ENCODE measurements at regions not wholly inside any gene's neighbourhood (a gene's known extent, or its start where the extent isn't known, plus 50 kb on each side); places are given as distances from the start of the nearest gene placed in this dataset.

DNA sequence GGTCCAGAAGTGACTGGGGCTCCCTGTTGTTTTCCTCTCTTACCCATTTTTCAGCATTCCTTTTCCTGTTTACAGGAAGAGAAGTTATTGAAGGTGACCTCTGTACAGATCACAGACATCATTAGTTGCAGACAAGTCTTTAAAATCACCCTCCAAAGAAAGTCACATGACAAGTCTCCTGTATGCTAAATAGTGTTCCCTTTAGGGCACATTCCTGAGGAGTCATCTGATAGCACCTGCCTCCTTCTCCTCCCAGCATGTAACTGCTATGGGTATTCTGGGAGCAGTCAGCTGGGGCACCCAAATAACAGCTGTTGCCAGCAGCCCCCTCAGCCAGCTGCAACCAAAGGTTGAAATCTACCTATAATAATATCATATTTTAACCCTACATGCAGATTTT lies 200.6 kb downstream of the PTGER3 start:
- DNase-seq (ENCODE audit: low spot score) (no peak), ATAC-seq (no peak)
- intact Hi-C loops (cut with DNase I) = no loop called here

DNA sequence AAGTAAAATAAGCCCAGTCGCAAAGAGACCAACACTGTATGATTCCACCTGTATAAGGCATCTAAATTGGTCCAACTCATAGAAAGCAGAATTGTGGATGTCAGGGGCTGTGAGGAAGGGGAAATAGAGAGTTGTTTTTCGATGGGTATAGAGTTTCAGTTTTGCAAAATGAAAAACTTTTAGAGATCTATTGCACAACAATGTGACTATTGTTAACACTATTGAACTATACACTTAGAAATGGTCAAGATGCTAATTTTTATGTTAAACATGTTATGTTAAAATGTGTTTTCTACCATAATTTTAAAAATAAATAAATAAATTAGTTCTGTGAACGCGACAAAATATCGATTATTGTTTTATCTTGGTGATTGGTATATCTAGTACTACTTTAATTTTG lies 192.4 kb downstream of the PTGER3 start:
- DNase-seq (ENCODE audit: low spot score) = no peak
- no peak for ATAC-seq
- intact Hi-C loops (cut with DNase I) = no loop called here

DNA sequence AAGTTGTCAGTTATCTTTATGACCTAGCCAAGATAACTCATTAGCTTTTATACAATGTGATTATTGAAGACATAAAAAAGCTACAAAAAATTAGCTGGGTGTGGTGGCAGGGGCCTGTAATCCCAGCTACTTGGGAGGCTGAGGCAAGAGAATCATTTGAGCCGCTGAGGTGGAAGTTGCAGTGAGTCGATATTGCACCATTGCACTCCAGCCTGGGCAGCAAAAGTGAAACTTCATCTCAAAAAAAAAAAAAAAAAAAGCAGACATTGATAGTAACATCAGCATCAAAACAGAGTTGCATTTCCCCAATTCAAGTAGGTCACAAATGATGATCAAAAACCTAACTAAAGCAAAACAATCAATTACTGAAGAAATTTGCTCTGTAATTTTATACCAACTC lies 191.4 kb downstream of the PTGER3 start:
- DNase-seq (ENCODE audit: low spot score) = no peak
- no peak for ATAC-seq
- intact Hi-C loops (cut with DNase I) = no loop called here

DNA sequence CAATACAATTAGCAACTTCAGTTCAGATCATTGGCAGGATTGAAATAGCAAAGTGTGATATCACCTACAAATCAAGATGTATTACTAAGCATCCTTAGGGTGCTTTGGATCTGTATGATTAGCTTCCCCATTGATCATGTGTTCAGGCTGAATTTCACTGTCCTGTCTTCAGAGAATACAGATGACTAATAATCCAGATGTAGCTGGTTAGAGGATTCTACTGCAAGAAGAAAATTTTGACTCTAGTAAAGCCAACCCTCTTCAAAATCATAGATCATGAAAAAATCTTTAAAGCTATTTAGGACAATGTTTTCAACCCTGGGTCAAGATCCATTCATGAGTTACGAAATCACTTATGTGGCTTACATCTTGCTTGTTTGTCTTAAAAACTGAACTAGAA lies 184.4 kb downstream of the PTGER3 start:
- DNase-seq (ENCODE audit: low spot score) = no peak

DNA sequence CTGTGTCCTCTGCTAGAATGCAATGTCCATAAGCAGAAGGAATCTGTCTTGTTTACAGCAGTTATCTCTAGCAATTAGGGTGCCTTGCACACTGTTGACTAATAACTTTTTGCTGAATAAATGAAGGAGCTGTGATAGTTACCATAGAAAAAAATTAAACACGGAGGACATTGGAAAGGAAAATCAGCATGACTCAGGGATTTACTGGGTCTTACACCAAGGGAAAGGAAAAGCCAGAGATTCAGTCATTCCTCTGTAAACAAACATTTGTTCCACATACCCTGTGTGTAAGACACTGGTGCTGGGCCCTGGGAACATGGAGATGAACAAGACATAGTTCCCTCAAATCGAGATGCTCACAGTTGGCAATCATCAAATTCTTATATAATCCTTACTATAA lies 183.3 kb downstream of the PTGER3 start:
- intact Hi-C loops (cut with DNase I) = no loop called here
- DNase-seq (ENCODE audit: low spot score) (no peak), ATAC-seq (no peak)

More for the DNA sequence above, 184.4 kb downstream of the PTGER3 start:
- intact Hi-C loops (cut with DNase I) = no loop called here
- ATAC-seq = no peak

DNA sequence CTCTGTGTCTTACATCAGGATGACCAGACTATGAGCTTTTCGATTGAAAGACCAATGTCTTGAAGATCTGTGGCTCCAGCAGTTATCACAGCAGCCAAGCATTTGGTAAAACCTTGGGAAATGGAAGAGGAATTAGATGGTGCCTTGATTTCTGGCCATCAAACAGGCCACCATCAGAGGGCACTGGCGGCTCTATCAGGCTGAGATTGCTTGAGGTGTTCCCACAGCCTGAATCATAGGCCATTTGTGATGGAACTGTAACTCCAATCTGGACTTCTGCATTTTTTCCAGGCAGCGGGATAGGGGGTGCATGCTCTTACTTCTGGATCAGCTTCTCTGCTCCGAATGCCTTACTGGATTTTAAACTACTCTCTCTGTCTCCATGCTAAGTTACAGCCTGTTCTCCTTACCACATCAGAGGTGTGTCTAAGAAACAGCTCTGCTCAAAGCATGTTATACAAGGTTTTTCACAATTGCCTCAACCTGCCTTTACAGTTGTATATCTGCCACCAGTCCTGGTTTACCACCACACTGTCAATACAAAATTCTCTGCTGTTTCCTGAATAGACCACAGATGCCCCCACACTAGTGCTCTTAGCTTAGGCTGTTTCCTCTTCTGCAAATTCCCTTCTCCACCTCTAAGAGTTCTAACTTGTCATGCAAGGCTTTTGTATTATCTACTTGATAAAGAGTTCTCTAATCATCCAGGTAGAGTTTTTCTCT lies 180.9 kb downstream of the PTGER3 start:
- DNase-seq (ENCODE audit: low spot score) (no peak), ATAC-seq (no peak)
- intact Hi-C loops (cut with DNase I) = no loop called here

DNA sequence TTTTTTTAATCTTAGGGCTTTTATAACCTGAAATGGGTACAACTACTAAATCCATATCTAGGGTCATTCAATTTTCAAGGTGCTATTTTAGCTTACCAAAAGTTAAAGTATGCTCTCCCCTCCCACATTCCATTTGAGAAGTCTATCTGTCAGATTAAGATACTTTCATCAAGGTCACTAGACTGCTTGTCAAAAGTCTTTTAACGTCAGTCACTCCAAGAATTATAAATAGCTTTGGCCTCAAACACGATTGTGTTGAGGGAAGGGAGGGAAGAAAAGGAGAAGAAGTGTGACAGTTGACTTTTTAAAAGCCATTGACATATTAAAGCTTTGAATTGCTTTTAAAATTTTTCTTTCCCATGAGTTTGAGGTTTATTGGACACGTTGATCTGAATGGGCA lies 175.8 kb downstream of the PTGER3 start:
- intact Hi-C loops (cut with DNase I) = no loop called here
- ATAC-seq (no peak), DNase-seq (ENCODE audit: low spot score) (no peak)

DNA sequence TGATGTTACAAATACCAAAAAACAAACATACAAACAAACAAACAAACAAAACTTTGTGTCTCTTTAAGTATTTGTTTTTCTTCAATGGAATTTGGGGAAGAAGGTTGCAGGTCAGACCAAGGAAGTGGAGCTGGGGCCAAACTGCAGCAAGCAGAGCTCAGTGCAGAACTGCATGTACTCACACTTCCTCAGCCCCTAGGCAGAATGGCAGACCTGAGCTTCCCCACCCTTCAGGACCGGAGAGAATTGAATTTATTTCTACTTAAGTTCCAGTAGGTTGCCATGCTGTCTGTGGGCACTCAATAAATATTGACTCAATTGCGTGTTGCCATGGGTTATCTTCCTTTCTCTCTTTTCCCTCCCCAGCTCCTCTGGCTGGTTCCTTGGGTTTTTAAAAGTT lies 173.6 kb downstream of the PTGER3 start:
- intact Hi-C loops (cut with DNase I) = no loop called here
- DNase-seq (ENCODE audit: low spot score) (no peak), ATAC-seq (peak; percentile 63)

DNA sequence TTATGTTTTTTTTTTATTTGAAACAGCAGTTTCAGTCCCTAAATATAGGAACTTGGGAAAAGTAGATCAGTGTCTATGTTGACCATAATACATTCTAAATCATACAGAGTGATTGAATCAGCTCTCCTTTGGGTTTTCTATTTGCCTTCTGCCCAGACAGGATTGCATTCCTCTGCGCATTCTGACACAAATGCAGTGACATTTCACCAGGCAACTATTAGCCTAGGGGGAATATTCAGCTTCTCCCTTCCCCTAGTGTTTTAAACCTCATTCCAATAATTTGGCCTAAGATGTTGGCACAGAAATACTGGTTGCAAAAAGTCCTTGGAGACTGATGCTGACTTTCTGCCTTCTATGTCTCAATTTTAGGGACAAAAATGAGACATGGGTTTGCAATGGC lies 172.8 kb downstream of the PTGER3 start:
- ATAC-seq (peak; percentile 42), DNase-seq (ENCODE audit: low spot score) (no peak)
- intact Hi-C loops (cut with DNase I) = no loop called here

DNA sequence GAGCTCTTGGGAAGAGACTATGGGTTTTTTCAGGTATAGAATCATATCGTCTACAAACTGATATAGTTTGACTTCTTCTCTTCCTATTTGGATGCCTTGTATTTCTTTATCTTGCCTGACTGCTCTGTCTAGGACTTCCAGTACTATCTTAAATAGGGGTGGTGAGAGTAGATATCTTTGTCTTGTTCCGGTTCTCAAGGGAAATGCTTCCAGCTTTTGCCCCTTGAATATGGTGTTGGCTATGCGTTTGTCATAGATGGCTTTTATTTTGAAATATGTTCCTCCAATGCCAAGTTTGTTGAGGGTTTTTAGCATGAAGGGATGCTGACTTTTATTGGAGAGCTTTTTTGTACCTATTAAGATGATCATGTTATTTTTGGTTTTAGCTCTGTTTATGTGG lies 170.3 kb downstream of the PTGER3 start:
- ATAC-seq (no peak), DNase-seq (ENCODE audit: low spot score) (no peak)
- intact Hi-C loops (cut with DNase I) = no loop called here

DNA sequence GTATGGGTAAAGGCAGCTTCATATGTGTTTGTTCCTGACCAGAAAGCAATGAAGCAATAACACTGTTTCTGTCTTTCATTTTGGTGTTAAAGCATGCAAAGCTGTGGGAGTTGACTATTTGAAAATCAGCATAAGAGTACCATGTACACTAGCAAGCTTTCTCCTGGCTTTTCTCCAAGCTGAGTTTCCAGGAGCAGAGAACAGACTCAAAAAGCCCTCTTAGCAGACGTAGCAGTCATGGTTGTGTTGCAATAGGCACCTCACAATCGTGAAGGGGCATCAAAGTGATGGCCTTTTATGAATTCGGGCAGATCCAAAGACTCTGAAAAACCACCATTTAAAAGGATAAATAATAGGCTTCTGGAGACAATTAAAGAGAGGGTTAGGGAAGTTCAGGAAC lies 159.7 kb downstream of the PTGER3 start:
- DNase-seq (ENCODE audit: low spot score) = no peak
- ATAC-seq = no peak
- intact Hi-C loops (cut with DNase I) = no loop called here

DNA sequence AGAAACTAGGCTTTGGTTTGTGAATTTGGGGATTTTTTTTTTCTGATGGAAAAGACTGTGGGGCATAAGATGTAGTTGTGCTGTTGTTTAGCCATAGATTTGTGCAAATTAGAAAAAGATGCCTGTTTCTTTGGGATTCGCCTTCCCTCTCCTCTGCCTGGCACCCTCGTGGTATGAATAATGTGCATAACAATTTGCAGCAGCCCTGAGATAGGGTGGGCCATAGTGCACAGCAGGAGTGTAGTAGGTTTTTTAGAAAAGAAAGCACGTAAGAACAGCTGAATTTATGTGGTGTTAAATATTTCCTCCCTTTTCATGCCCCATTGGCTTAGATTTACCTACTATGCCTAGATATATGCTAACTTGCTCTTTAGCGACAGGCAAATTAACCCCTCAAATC lies 158.9 kb downstream of the PTGER3 start:
- no peak for DNase-seq (ENCODE audit: low spot score)
- no peak for ATAC-seq
- intact Hi-C loops (cut with DNase I) = no loop called here

DNA sequence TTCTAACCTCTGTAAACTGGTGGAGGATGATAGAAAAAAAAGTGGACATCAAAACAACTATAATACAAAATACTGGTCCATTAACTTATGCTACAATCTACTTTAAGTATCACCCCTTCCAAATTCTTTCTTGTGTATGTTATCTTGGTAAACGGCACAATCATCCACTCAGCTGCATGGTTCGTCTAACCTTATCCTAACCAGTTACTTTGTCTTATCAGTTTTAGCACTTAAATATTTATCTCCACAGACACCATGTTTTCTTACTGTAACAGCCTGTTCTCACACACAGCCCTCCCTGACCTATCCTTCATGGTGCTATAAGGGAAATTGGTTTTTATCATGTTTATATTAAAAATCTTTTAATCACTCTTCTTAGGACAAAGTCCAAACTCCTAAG lies 157.2 kb downstream of the PTGER3 start:
- DNase-seq (ENCODE audit: low spot score) = no peak
- ATAC-seq = no peak
- intact Hi-C loops (cut with DNase I) = no loop called here

DNA sequence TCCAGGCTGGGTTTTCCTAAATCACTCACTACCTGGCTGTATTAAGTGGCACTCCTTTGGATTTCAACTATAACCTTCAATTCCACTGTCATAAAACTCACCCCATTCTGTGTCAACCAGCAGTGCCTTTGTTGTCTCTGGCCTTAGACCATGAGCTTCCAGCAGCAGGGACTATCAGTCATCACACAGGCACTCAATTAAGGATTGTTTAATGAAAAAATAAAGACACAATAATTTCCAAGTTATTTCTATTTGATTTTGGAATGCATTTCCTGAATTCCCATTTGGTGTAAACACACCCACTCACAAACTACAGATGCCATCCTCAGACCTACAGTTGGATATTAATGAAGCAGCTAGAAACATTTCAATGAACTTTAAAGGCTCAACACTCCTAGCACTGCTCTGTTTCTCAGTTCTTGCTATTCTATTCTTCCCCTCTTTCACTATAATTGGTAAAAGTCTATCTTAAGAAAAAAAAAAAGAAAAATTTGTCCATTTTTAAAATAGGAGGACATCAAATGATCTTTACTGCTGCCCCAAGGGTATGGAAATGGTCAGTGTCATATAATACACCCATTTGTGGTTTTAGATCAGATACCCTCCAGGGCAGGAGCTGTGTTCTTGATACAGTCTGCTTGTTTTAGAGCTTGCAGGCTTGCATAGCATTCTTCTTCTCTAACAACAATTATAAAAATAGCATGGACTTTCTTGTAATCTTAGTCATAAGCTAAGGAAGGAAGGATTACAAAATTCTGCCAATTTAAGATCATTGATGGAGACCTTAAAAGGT lies 156.4 kb downstream of the PTGER3 start:
- intact Hi-C loops (cut with DNase I) = no loop called here
- no peak for ATAC-seq

DNA sequence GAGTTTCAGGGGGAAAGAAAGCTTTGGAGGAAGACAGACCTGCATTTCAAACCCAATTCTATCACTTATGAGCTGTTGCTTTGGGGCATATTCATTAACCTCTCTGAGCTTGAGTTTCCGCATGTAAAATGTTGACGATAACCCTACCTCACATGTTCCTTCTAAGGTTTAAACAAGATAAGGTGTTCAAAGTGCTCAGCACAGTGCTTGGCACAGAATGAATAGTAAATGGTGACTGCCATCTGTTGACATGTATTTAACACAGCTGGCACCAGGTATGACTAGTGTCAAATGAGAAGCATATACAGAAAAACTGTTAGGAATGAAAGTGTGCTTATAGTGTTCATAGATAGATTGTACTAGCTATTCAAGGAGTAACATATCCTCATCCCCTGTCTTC lies 155.5 kb downstream of the PTGER3 start:
- intact Hi-C loops (cut with DNase I) = no loop called here
- no peak for ATAC-seq

More for the DNA sequence above, 156.4 kb downstream of the PTGER3 start:
- no peak for DNase-seq (ENCODE audit: low spot score)

DNA sequence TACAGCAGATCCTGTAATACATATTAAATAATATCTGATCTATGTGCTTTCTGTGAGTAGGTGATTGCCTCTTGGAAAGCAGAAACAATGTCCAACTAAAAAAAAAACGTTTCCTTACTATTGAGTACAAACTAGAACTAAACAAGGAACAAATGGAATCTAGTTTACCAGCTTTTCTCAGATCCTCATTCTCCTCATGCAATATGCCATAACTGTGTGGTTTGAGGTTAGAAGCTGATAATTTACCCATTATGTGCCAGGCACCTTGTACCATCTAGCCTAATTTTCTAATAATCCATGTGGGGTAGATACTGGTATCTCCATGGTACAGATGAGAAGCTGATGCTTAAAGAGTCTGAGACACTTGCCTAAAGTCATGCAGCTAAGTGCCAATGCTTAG lies 154.7 kb downstream of the PTGER3 start:
- DNase-seq (ENCODE audit: low spot score) = no peak
- ATAC-seq = no peak
- intact Hi-C loops (cut with DNase I) = no loop called here

More for the DNA sequence above, 155.5 kb downstream of the PTGER3 start:
- DNase-seq (ENCODE audit: low spot score) = no peak

DNA sequence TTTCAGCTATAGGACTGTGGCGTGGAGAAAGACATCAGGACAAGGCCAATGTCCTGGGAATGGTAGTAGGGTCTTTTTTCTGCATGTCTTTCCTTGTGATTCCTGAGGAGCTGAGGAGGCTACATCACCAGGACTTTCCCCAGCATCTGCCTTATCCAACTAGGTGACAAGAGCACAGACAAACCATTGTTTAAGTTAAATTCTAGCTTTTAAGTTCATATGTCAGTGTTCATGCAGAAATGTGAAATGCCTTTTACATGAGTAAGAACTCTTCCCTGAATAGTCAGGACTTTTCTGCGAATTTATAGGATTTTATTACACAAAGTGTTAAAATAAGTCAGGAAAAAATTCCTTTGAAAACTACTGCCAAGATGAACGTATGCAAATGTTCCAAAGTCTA lies 154.2 kb downstream of the PTGER3 start:
- DNase-seq (ENCODE audit: low spot score) = no peak
- no peak for ATAC-seq
- intact Hi-C loops (cut with DNase I) = no loop called here

DNA sequence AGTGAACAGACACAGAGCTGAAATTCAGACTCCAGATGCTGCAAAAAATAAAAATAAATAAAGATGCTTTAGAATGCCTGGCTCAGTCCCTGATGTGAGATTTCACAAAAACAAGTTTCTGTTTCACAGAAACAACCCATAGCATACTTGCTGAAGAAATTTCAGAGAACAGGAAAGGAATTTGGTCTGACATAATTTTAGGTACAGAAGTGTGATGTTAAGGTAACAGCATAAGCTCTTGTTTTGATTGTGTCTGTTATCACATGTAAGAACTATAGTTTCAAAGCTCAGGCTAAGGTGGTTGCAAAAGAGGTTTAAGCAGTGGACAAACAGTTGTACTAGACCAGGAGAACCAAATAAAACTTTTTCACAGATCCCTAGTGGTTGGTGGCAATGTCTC lies 152.1 kb downstream of the PTGER3 start:
- no peak for ATAC-seq

DNA sequence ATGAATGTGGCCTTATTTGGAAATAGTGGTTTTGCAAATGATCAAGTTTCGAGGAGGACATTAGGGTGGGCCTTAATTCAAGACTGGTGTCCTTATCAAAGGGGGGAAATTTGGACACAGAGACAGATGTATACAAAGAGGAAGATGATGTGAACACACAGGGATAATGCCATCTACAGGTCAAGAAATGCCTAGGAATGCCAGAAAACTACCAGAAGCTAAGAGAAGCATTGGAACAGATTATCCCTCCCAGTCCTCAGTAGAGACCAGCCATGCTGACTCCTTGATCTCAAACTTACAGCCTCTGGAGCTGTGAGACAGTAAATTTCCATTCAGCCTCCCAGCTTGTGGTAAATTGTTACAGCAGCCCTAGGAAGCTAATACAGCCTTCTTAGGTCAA lies 151.4 kb downstream of the PTGER3 start:
- intact Hi-C loops (cut with DNase I) = no loop called here
- ATAC-seq (no peak), DNase-seq (ENCODE audit: low spot score) (no peak)

More for the DNA sequence above, 152.1 kb downstream of the PTGER3 start:
- DNase-seq (ENCODE audit: low spot score) = no peak
- intact Hi-C loops (cut with DNase I) = no loop called here

DNA sequence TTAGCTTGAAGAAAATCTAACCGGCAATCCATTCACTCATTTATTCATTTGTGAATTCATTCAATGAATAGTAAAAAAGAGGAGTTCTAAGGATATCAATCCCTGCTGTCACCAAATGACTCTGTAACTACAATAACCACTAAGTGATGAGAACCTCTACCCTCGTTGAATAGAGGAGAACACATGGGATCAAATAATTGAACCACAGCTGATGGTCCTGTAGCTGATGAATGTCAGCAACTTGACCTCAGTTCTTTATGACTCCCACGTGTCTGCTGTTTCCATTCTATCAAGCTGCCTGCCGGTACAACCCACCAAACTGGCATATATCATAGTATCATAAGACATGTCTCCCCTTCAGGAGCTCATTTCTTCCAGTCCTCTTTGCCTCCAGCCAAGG lies 150.3 kb downstream of the PTGER3 start:
- DNase-seq (ENCODE audit: low spot score) (no peak), ATAC-seq (no peak)
- intact Hi-C loops (cut with DNase I) = no loop called here

DNA sequence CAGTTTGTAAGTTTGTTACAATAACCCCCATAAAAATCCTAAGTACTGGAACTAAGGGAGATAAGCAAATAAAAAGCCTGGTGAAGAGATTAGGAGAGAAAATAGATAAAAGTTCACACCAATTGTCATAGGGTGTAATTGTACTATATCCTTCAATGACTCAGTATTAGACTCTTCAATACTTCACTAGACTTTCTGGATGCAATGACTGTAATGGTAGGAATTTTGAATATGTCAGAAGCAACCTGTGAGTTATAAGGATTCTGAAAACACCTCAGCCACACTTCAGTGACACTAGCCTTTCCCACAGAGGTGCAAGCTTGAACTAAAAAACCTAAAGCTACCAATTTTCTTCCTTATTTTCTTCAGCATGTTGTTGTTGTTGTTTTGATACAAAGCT lies 147.9 kb downstream of the PTGER3 start:
- no peak for DNase-seq (ENCODE audit: low spot score)
- intact Hi-C loops (cut with DNase I) = no loop called here
- no peak for ATAC-seq

Data from sciatic nerve (tissue), 2 donors.